Endothelial cell of umbilical vein (primary cell): ENCODE measurements at regions not wholly inside any gene's neighbourhood (a gene's known extent, or its start where the extent isn't known, plus 50 kb on each side); places are given as distances from the start of the nearest gene placed in this dataset.

Experiments
- CTCF ChIP-seq, 2 donors: IDR thresholded peaks; 1 replicate in 1 of 2; 2 replicates in 1 of 2; pipeline ENCODE4 v1.5.1; 2011; ENCODE audit warnings: low read length in 2 of 2, mild to moderate bottlenecking in 2 of 2, moderate library complexity in 2 of 2, control low read depth in 1 of 2, inconsistent platforms in 1 of 2, low read depth in 1 of 2; ENCODE audit not compliant: insufficient read depth in 1 of 2; ENCODE audit errors: extremely low read depth in 1 of 2
- EZH2 ChIP-seq: IDR thresholded peaks from 2 replicates; pipeline ENCODE4 v1.6.1; 2012; ENCODE audit warnings: borderline replicate concordance, low read depth, mild to moderate bottlenecking, moderate library complexity, low read length, inconsistent platforms; ENCODE audit not compliant: severe bottlenecking
- FOS ChIP-seq: IDR thresholded peaks from 2 replicates; pipeline ENCODE4 v1.6.1; 2011; ENCODE audit warnings: mild to moderate bottlenecking, low read length, moderate library complexity, borderline replicate concordance; ENCODE audit not compliant: insufficient read depth
- MAX ChIP-seq: IDR thresholded peaks from 2 replicates; pipeline ENCODE4 v1.6.1; 2011; ENCODE audit not compliant: insufficient read depth, insufficient read length
- POLR2A ChIP-seq: IDR thresholded peaks from 2 replicates; pipeline ENCODE4 v1.6.1; 2012; ENCODE audit warnings: low read depth, mild to moderate bottlenecking, control low read depth, low read length
- POLR2AphosphoS5 ChIP-seq: IDR thresholded peaks from 2 replicates; pipeline ENCODE4 v1.6.1; 2012; ENCODE audit warnings: low read depth, mild to moderate bottlenecking, control low read depth, low read length, moderate library complexity; ENCODE audit not compliant: insufficient read depth

GRCh38 chr2:65500310-65501040, 68.1 kb upstream of the SPRED2 start:
- TF ChIP-seq POLR2A (no peak), EZH2 (no peak), CTCF (IDR thresholded peaks at IDR 0.05; ENCODE audit: extremely low read depth in 1 of 2, insufficient read depth in 1 of 2, low read depth in 1 of 2, low read length in 2 of 2) (no peak), MAX (no peak), POLR2AphosphoS5 (no peak), FOS (no peak)
